GF-D8 (cell line): ENCODE measurements at regions not wholly inside any gene's neighbourhood (a gene's known extent, or its start where the extent isn't known, plus 50 kb on each side); places are given as distances from the start of the nearest gene placed in this dataset.
"Not testable (repeated sequence)": the region's sequence is repeated elsewhere in the genome, so short reads cannot be mapped to it uniquely, and the experiment has no call there.

Experiments used
- DNase-seq: peaks from one replicate; lab custom pipeline; 2025; lab: John Stamatoyannopoulos, UW

- DNase-seq: no peak
Observed at GRCh38 chr5:68662804-68663307, 431.0 kb upstream of the SLC30A5 start.

DNA sequence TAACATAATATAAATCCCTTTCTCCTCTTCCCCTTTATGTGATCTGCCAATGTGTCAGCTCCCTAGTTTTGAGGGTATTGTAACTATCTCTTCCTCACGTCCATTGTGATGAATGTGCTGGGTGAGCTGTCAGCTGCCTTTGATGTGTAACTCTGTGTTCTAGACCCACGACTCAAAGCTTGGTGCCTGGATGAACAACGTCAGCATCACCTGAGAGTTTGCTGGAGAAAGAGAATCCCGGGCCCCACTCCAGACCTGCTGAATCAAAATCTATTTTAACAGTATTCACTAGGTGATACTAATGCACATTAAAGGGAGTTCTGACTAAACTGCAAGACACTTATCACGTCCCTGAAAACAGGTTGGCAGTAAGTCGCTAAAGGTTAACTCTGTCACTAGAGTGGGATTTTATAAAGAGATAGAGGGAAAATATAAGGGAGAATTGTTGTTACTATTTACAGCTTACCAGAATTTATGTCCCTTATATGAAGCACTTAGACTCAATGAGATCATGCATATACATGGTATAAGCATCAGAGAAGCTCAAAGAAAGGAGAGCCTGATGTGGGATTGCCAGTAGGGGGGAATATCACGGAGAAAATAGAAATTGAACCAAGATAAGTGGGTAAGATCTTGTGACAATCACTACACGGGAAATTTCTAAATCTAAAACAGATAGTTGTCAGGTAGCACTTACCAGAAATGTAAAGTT, 423.8 kb upstream of the SLC30A5 start:
- DNase-seq: no peak

DNA sequence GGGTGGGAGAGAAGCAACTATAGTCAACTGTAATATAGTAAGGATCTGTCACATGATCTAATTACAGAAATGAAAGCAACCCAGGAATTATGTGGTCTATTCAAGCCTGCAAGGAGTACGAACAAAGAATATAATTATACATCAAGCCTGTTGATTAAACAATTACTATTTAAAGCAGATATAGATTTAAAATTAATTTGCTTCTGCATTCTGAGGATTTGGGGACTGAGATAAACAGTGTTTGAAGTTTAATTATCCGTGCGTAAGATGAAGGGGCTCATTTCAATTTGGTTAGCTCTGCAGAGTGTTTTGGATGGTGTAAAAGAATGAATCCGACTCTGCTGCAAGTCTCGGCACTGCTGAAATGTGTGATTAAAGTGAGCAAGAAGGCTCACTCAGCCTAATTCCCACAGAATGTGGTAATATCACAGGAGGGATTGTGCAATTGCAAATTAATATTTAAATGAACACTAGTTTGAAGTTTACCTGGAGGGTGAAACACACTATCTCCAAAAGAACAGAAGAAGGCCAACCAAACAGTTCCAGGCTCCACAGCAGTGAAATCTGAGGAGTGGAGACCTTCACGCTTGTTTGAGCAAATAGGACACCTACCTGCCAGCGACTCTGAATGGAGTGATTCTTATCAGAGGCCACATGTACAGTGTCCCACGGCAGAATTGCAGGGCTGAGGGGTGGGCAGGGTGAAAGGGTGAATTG, 420.6 kb upstream of the SLC30A5 start:
- no peak for DNase-seq

DNA sequence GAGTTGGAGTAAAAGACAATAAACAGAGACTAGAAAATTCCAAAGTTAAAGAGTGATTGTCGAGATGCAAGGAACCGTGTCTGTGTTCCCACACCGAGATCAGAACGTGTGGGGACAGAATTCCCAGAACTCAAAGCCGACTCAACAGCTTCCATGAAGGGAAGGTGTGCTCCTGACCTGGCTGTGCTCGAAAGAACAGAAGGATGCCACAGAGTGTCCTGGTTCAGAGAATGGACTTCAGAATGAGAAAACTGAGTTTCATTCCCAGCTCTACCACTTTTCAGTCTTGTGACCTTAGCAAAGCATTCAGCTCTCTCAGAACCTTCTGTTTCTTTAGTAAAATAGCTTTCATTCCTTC, 420.0 kb upstream of the SLC30A5 start:
- DNase-seq: no peak

GRCh38 chr5:68679041-68679440, 414.8 kb upstream of the SLC30A5 start:
- no peak for DNase-seq

- DNase-seq: no peak
Observed at GRCh38 chr5:68680366-68680765, 413.4 kb upstream of the SLC30A5 start.

- DNase-seq: no peak
Observed at GRCh38 chr5:68681929-68682328, 411.9 kb upstream of the SLC30A5 start.

DNA sequence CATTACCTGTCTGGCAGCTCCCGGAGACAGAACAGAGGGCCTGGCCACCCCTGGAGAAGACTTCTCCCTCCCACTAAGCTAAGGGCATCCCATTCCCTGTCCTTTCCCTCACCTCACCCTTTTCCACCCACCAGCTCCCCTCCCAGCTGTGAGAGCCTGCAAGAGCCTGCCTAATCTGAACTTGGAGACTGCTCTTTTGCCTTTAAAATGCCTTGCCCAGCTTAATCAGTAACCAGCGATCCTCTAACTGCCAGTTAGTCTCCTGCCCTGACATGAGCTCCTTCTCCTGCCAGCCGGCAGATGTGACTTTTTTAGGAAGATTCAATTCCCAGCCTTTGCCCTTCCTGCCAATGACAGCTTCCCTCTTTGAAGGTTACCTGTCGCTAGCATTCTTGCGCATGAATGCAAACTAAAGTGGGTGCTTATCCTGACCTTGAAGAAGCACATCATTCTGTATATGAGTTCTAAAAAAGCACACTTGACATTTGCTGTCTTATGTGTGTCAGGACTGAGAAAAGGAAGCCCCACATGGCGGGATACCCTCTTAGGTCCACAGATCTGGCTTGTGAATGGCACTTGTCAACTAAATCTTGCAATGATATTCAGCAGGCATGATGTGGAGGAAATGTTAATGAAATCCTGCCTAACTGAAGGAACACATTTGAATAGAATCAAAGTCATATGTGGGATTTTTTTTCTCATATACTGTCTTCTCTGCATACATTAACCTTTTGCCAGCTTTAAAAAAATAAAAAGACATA, 411.2 kb upstream of the SLC30A5 start:
- no peak for DNase-seq

- no peak for DNase-seq
Observed at GRCh38 chr5:68683632-68684036, 410.2 kb upstream of the SLC30A5 start.

DNA sequence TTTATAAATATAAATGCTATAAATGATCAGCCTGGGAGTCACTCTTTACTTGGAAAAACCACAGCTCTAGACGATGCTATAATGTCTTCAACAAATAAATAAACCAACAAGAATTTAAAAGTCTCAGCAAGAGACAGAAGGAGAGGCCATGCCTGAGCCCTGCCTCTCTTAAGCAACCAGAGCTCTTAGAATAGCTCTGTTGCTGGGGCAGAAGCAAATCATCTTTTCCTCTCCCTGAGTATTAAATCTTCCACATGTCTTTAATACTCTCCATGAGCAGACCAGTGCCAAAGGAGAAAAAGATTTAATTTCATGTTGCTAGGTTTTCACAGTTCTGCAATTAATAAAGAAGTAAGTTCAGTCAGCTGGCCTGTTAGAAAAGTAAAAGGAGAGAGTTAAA, 408.0 kb upstream of the SLC30A5 start:
- no peak for DNase-seq

DNA sequence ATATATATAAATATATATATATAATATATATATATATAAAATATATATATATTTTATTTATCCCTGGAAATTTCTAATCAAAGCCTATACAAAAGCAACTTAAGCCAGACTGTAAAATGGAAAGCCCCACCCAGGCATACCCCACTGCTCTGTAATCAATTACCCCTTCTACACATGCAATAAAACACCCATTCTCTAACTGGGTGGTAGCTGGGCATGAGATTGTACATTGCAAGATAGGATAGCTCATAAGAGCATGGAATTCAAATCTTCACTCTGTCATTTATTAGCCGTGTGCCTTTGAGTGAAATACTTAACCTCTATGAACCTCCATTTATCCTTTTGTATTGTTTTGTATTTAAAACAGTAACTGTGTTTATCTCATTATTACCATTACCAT, 405.3 kb upstream of the SLC30A5 start:
- no peak for DNase-seq

- DNase-seq: no peak
Observed at GRCh38 chr5:68689010-68689409, 404.8 kb upstream of the SLC30A5 start.

DNA sequence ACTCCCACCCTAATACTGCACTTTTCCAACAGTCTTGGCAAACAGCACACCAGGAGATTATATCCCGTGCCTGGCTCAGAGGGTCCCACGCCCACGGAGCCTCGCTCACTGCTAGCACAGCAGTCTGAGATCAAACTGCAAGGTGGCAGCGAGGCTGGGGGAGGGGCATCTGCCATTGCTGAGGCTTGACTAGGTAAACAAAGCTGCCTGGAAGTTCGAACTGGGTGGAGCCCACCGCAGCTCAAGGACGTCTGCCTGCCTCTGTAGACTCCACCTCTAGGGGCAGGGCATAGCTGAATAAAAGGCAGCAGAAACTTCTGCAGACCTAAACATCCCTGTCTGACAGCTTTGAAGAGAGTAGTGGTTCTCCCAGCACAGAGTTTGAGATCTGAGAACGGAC, 401.9 kb upstream of the SLC30A5 start:
- DNase-seq: not testable (repeated sequence)

DNA sequence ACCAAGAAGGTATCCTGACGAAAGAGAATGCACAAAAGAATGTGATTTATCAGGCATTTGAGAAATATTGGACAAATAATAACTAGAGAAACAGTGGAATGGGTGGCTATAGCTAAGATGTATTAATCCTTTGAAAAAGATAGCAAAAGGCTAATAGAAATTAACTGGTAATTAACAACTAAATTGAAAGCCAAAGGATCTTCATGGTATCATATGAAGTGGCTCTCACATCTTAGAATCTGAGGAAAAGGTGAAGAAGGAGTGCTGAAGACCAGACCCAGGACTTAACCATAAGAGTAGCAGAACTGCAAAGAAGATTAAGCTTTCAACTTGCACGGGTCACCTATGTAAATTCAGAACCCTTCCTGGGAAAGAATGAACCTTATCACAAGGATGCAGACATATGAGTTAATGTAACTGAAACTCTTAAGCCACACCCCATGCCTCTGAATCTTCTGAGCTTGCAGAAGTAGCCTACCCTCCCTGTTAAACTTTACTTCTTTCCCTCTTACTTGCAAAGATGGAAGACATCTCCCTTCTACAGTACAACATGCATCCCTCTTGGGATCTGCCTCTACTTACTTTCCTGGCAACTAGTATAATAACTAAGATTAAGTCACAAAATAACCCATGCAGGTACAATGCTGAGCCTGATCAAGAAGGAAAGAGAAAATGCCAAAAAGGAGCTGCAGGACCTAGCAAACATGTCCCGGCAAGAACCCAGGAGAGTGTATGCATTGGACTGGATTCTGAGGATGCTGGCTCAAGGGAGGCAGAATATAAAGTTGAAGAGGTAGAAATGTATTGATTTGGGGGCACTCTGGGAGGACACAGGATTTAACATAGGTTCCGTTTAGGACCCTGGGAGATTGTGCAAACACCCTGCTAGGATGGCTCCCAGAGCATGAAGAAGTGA, 395.5 kb upstream of the SLC30A5 start:
- no peak for DNase-seq

DNA sequence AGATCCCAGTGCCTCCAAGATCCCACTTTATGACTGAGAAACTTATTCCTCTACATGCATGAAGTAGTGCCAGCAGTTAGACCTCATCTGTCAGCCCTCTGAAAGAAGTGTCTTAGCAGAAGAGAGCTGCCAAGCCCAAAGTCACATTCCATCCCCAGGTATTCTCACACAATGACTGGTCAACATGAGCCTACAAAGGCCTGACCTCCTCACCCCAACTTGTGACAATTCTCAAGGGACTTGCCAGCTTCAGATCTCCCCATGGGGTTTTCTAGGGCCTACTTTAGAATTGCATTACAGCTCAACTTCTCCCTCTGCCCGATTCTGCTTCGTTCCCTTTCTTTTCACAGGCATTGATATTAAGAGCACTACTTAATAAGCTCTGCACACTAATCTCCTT, 393.8 kb upstream of the SLC30A5 start:
- DNase-seq: no peak

DNA sequence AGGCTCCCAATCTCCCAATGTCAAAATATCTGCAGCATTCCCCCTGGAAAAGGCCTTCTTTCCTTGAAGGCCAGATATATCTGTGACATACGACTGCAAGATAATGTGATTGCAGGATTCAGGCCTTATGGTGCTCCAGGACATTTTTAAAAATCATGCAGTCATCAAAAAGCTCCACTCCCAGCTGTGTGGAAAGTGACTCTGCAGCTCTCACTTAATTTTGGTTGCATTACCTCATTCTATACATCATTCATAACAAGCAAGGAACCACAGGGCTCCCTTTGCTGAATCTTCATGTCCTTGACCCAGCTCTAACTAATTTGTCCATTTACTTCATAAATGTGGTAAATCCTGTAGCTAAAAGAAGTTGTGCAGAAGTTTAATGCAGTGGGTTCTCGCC, 386.2 kb upstream of the SLC30A5 start:
- DNase-seq: no peak

DNA sequence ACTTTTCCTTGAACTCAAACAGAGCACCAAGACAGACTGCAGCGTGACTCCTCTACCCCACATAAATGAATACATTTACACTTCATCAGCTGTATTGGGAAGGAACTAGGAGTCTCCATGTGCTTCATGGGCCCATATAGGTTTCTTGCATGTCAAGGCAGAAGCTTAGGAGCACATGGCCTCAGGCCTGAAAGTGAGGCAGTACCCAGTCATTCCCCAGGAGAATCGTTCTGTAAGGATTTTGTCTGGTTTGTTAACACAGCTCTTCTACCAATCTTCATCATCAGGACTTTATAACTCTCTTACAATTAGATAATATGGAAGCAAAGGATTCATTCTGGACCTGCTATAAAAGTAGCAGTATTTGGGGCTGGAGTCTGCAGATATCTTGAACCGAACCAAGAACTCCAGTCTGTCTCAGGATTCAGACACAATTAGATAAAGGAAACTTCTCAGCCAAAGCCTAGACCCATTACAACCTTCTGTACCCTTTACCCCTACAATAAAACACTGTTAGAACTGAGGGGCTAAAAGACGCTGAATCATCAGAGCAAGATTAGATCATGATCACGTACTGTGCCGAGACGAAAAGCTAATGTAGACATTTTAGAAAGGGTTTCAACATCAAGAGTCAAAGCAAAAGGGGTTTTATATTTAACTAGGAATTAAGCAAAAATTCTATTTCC, 385.5 kb upstream of the SLC30A5 start:
- no peak for DNase-seq

DNA sequence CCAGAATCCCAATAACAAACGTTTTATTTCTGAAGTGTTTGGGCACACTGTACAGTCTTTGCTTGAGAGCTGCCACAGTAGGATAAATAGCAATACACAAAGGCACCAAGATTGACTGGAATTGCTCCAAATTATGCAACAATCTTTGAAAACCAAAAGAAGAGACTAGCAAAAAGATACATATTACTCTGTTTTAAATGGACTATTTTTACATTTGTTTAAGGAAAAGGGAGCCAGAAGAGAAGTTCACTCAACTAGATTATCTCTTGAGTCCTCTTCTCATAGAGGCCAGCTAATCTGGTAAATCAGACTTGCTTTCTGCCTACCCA, 385.0 kb upstream of the SLC30A5 start:
- DNase-seq: no peak

DNA sequence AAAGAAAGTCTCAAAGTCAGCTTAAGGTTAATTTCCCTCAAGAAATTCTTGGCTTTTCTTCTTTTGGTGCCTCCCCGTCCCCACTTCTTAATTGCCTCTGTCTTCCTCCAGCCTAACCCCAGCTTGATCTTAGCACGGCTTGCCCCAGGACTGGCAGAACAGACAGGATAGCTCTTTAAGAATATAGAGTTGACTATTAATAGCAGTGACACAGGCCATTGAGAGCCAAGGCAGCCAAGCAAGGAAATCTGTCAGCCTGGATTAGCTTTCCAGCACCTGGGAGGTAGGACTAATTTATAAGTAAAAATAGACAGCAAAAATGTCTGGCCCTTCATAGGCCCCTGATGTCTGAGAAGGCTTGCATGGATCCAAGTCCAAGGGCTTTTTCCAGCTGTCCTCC, 384.6 kb upstream of the SLC30A5 start:
- no peak for DNase-seq

- DNase-seq: no peak
Observed at GRCh38 chr5:68710514-68710913, 383.3 kb upstream of the SLC30A5 start.
